Retina (tissue), 1 donor: ENCODE measurements at regions not wholly inside any gene's neighbourhood (a gene's known extent, or its start where the extent isn't known, plus 50 kb on each side); places are given as distances from the start of the nearest gene placed in this dataset.
A peak's percentile ranks its signal among the peaks of the same experiment; 100 is the strongest.
"Not testable (repeated sequence)": the region's sequence is repeated elsewhere in the genome, so short reads cannot be mapped to it uniquely, and the experiment has no call there.

Source experiments
- DNase-seq: peaks from one replicate; pipeline ENCODE4 v3.0.0-alpha.2; 2016

- DNase-seq = no peak
Observed at GRCh38 chrX:20693078-20693477, 426.4 kb upstream of the RPS6KA3 start.

- no peak for DNase-seq
Observed at GRCh38 chrX:20686256-20686655, 419.5 kb upstream of the RPS6KA3 start.

GRCh38 chrX:20685652-20686051 is 418.9 kb upstream of the RPS6KA3 start:
- no peak for DNase-seq

- no peak for DNase-seq
Observed at GRCh38 chrX:20681683-20682082, 415.0 kb upstream of the RPS6KA3 start.

GRCh38 chrX:20680998-20681397 is 414.3 kb upstream of the RPS6KA3 start:
- DNase-seq = no peak

GRCh38 chrX:20672476-20672875 is 405.8 kb upstream of the RPS6KA3 start:
- no peak for DNase-seq

- not testable (repeated sequence) for DNase-seq
Observed at GRCh38 chrX:20671746-20672145, 405.0 kb upstream of the RPS6KA3 start.

GRCh38 chrX:20670611-20671010 is 403.9 kb upstream of the RPS6KA3 start:
- DNase-seq = no peak

- no peak for DNase-seq
Observed at GRCh38 chrX:20668550-20668949, 401.8 kb upstream of the RPS6KA3 start.

GRCh38 chrX:20666331-20666730 is 399.6 kb upstream of the RPS6KA3 start:
- peak; percentile 20 for DNase-seq

- DNase-seq = no peak
Observed at GRCh38 chrX:20665481-20665880, 398.8 kb upstream of the RPS6KA3 start.

- DNase-seq = no peak
Observed at GRCh38 chrX:20664774-20665173, 398.1 kb upstream of the RPS6KA3 start.

GRCh38 chrX:20664131-20664530 is 397.4 kb upstream of the RPS6KA3 start:
- no peak for DNase-seq

- DNase-seq = peak; percentile 56
Observed at GRCh38 chrX:20663336-20663735, 396.6 kb upstream of the RPS6KA3 start.

GRCh38 chrX:20656721-20657120 is 390.0 kb upstream of the RPS6KA3 start:
- no peak for DNase-seq

- no peak for DNase-seq
Observed at GRCh38 chrX:20654596-20655106, 387.9 kb upstream of the RPS6KA3 start.

- no peak for DNase-seq
Observed at GRCh38 chrX:20653070-20653469, 386.4 kb upstream of the RPS6KA3 start.

GRCh38 chrX:20641954-20642353 is 375.2 kb upstream of the RPS6KA3 start:
- DNase-seq = no peak

- DNase-seq = no peak
Observed at GRCh38 chrX:20639115-20639514, 372.4 kb upstream of the RPS6KA3 start.

- no peak for DNase-seq
Observed at GRCh38 chrX:20637351-20637750, 370.6 kb upstream of the RPS6KA3 start.

- no peak for DNase-seq
Observed at GRCh38 chrX:20633451-20633850, 366.7 kb upstream of the RPS6KA3 start.

GRCh38 chrX:20623448-20623847 is 356.7 kb upstream of the RPS6KA3 start:
- DNase-seq = no peak

- no peak for DNase-seq
Observed at GRCh38 chrX:20620306-20620705, 353.6 kb upstream of the RPS6KA3 start.

- no peak for DNase-seq
Observed at GRCh38 chrX:20609916-20610415, 343.3 kb upstream of the RPS6KA3 start.

- no peak for DNase-seq
Observed at GRCh38 chrX:20606831-20607230, 340.1 kb upstream of the RPS6KA3 start.

GRCh38 chrX:20596856-20597255 is 330.1 kb upstream of the RPS6KA3 start:
- DNase-seq = no peak
